Left ventricle myocardium inferior (tissue), 1 donor: ENCODE measurements at regions not wholly inside any gene's neighbourhood (a gene's known extent, or its start where the extent isn't known, plus 50 kb on each side); places are given as distances from the start of the nearest gene placed in this dataset.

Source experiments
- DNase-seq: peaks from one replicate; pipeline ENCODE4 v3.0.0-alpha.2; 2020
- H3K27ac ChIP-seq: fragments of 200-600 bp; replicated peaks from 2 replicates; pipeline ENCODE4 v1.8.0; 2021
- H3K27me3 ChIP-seq: fragments of 200-600 bp; 2 replicates; pipeline ENCODE4 v1.8.0; 2021; ENCODE audit warnings: low read depth
- H3K36me3 ChIP-seq: fragments of 200-600 bp; 2 replicates; pipeline ENCODE4 v1.8.0; 2021
- H3K4me1 ChIP-seq: fragments of 200-600 bp; 2 replicates; pipeline ENCODE4 v1.8.0; 2021
- H3K4me3 ChIP-seq: fragments of 200-600 bp; 2 replicates; pipeline ENCODE4 v1.8.0; 2021; ENCODE audit warnings: mild to moderate bottlenecking, moderate library complexity
- H3K9me3 ChIP-seq: fragments of 200-600 bp; replicated peaks from 2 replicates; pipeline ENCODE4 v1.8.0; 2021
- CTCF ChIP-seq: fragments of 200-600 bp; IDR thresholded peaks from 2 replicates; pipeline ENCODE4 v1.8.0; 2021; ENCODE audit warnings: antibody characterized with exemption, mild to moderate bottlenecking, borderline replicate concordance
- intact Hi-C: fragments of 100-400 bp; cut with micrococcal nuclease; formaldehyde crosslinking; loops from one replicate; pipeline ENCODE4 v1.11.0; 2022
- donor health status: DM: no; HTN: yes; CAD: no; lungs with severe emphysema.

DNA sequence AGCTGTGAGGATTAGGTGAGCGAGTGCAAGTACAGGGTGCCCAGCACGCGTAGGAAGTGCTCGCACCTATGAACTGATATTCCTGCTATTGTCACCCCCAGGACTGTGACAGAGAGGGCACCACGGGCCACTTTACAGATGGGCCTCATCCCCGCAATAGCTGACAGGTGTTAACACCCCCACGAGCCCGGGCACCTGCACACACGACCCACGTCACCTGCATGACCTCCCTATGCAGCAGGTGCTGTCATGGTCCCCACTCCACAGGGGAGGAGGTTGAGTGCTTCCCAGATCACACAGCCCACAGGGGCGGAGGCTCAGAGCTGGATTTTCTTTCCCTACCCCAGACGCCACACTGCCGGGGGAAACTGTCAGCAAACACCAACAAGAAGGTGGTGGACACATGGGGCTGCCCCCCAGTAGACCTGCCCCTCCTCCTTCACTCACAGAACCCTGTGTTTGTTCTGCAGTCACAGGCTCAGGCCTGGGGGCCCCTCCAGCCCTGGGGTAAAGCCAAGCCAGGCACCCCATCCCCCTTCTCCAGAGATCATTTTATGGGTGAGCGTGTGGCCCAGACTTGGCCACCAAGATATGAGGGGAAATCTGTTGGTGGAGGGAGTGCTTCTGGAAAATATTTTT lies 465.5 kb downstream of the MATN1 start:
- Histone ChIP-seq H3K9me3 (peaks cover 4% of the 10 kb centered on the region), H3K4me1 (no peaks in the 10 kb centered on the region), H3K36me3 (no peaks in the 10 kb centered on the region), H3K27ac (no peak overlapping the region), H3K27me3 (peaks cover 78% of the 10 kb centered on the region), H3K4me3 (no peak overlapping the region)
- intact Hi-C loops, result no loop called here
- TF ChIP-seq CTCF, result no peak
- DNase-seq, result no peak

- peaks cover 4% of the 10 kb centered on the region for H3K9me3 ChIP-seq
- no peaks in the 10 kb centered on the region for H3K36me3 ChIP-seq
- TF ChIP-seq CTCF, result no peak
- intact Hi-C loops, result no loop called here
- H3K4me1 ChIP-seq, result no peaks in the 10 kb centered on the region
- H3K27me3 ChIP-seq, result peaks cover 83% of the 10 kb centered on the region
- no peak overlapping the region for H3K4me3 ChIP-seq
- H3K27ac ChIP-seq, result no peak overlapping the region
- DNase-seq, result no peak
These were observed 466.1 kb downstream of the MATN1 start for GRCh38 chr1:30257322-30257721.

- Histone ChIP-seq H3K27ac (no peak overlapping the region), H3K27me3 (peaks cover 88% of the 10 kb centered on the region), H3K4me1 (no peaks in the 10 kb centered on the region), H3K4me3 (no peak overlapping the region), H3K9me3 (peaks cover 4% of the 10 kb centered on the region), H3K36me3 (no peaks in the 10 kb centered on the region)
- intact Hi-C loops, result no loop called here
- no peak for TF ChIP-seq CTCF
- DNase-seq, result no peak
These were observed 466.5 kb downstream of the MATN1 start for GRCh38 chr1:30256911-30257310.

DNA sequence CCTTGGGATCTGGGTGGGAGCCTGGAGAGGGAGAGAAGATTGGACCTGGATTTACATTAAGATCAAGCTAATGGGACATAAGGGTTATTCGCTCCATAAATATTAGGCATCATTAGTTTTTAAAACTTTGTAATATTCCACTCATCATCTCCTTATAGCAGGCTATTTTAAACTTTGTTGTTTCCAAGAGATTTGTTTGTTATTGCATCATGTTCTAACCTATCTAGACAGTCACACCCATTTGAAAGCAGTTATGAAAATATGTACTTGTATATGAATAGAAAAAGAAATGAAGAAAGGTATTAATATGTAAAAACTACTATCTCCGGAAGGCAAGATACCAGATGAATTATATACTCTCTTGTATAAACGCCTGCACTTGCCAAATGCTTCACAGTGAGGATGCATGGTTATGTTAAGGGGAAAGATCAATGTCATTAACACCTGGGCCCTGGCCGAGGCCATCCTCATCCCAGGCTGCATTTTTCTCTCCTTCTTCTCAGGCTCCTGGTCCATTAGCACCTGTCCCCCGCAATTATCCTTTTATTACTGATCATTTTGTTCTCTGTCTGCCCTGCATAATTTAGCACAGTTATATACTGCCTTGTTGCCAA lies 468.2 kb downstream of the MATN1 start:
- no peak for TF ChIP-seq CTCF

GRCh38 chr1:30253807-30254440 lies 469.5 kb downstream of the MATN1 start:
- H3K27me3 ChIP-seq, result peaks cover 99% of the 10 kb centered on the region

More for the DNA sequence above, 468.2 kb downstream of the MATN1 start:
- no peaks in the 10 kb centered on the region for H3K4me1 ChIP-seq
- H3K9me3 ChIP-seq, result no peaks in the 10 kb centered on the region
- peaks cover 100% of the 10 kb centered on the region for H3K27me3 ChIP-seq
- H3K27ac ChIP-seq, result no peak overlapping the region
- no peak overlapping the region for H3K4me3 ChIP-seq
- no peak for DNase-seq
- no peaks in the 10 kb centered on the region for H3K36me3 ChIP-seq
- intact Hi-C loops, result no loop called here

More at GRCh38 chr1:30253807-30254440, 469.5 kb downstream of the MATN1 start:
- H3K4me1 ChIP-seq, result no peaks in the 10 kb centered on the region
- intact Hi-C loops, result no loop called here
- H3K27ac ChIP-seq, result no peak overlapping the region
- no peak overlapping the region for H3K4me3 ChIP-seq
- no peaks in the 10 kb centered on the region for H3K36me3 ChIP-seq
- no peak for DNase-seq
- H3K9me3 ChIP-seq, result no peaks in the 10 kb centered on the region
- no peak for TF ChIP-seq CTCF
